ENCODE measurements at regions not wholly inside any gene's neighbourhood (a gene's known extent, or its start where the extent isn't known, plus 50 kb on each side); places are given as distances from the start of the nearest gene placed in this dataset.

DNA sequence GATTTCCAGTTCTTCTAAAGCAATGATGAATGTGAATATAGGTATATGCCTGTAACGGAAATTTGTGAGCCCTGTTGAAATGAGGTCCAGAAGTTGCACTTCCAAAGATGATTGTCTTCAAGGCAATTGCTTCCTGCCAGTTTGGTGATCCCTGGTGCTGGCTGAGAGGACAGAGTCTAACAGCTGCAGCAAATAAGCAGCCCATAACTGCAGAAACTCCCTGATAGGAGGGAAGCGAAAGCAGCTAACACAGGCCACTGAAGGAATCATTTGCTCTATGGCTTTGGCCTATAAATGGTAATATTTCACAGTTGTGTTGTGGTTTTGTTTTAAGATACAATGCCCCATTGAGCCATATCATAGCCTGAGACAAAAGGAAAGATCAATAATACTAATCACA is 451.5 kb upstream of the MIR17HG start:
- TF ChIP-seq, protein P1, sequence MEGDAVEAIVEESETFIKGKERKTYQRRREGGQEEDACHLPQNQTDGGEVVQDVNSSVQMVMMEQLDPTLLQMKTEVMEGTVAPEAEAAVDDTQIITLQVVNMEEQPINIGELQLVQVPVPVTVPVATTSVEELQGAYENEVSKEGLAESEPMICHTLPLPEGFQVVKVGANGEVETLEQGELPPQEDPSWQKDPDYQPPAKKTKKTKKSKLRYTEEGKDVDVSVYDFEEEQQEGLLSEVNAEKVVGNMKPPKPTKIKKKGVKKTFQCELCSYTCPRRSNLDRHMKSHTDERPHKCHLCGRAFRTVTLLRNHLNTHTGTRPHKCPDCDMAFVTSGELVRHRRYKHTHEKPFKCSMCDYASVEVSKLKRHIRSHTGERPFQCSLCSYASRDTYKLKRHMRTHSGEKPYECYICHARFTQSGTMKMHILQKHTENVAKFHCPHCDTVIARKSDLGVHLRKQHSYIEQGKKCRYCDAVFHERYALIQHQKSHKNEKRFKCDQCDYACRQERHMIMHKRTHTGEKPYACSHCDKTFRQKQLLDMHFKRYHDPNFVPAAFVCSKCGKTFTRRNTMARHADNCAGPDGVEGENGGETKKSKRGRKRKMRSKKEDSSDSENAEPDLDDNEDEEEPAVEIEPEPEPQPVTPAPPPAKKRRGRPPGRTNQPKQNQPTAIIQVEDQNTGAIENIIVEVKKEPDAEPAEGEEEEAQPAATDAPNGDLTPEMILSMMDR (IDR thresholded peaks at IDR 0.05; ENCODE audit: low read depth, low read length, missing input control): no peak
- TF ChIP-seq MAX (IDR thresholded peaks at IDR 0.05): no peak
- TF ChIP-seq, protein P2, sequence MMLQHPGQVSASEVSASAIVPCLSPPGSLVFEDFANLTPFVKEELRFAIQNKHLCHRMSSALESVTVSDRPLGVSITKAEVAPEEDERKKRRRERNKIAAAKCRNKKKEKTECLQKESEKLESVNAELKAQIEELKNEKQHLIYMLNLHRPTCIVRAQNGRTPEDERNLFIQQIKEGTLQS (IDR thresholded peaks at IDR 0.05): no peak
- TF ChIP-seq GABPA (IDR thresholded peaks at IDR 0.05 in 1 of 2, conservative IDR thresholded peaks at IDR 0.05 in 1 of 2): no peak
- TF ChIP-seq, protein P3, sequence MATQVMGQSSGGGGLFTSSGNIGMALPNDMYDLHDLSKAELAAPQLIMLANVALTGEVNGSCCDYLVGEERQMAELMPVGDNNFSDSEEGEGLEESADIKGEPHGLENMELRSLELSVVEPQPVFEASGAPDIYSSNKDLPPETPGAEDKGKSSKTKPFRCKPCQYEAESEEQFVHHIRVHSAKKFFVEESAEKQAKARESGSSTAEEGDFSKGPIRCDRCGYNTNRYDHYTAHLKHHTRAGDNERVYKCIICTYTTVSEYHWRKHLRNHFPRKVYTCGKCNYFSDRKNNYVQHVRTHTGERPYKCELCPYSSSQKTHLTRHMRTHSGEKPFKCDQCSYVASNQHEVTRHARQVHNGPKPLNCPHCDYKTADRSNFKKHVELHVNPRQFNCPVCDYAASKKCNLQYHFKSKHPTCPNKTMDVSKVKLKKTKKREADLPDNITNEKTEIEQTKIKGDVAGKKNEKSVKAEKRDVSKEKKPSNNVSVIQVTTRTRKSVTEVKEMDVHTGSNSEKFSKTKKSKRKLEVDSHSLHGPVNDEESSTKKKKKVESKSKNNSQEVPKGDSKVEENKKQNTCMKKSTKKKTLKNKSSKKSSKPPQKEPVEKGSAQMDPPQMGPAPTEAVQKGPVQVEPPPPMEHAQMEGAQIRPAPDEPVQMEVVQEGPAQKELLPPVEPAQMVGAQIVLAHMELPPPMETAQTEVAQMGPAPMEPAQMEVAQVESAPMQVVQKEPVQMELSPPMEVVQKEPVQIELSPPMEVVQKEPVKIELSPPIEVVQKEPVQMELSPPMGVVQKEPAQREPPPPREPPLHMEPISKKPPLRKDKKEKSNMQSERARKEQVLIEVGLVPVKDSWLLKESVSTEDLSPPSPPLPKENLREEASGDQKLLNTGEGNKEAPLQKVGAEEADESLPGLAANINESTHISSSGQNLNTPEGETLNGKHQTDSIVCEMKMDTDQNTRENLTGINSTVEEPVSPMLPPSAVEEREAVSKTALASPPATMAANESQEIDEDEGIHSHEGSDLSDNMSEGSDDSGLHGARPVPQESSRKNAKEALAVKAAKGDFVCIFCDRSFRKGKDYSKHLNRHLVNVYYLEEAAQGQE (IDR thresholded peaks at IDR 0.05): no peak
- no peak for TF ChIP-seq RXRA (IDR thresholded peaks at IDR 0.05)
- no peak for TF ChIP-seq TAF1 (conservative IDR thresholded peaks at IDR 0.05)
- TF ChIP-seq YY1 (IDR thresholded peaks at IDR 0.05): no peak
- no peak for TF ChIP-seq SP1 (IDR thresholded peaks at IDR 0.05)

All from liver (tissue), 3 donors.